ELF-1 (cell line): ENCODE measurements at regions not wholly inside any gene's neighbourhood (a gene's known extent, or its start where the extent isn't known, plus 50 kb on each side); places are given as distances from the start of the nearest gene placed in this dataset.
"Not testable (repeated sequence)": the region's sequence is repeated elsewhere in the genome, so short reads cannot be mapped to it uniquely, and the experiment has no call there.

Experiments
- DNase-seq: peaks from one replicate; pipeline ENCODE4 v3.0.0-alpha.2; 2016; ENCODE audit warnings: low read depth, low spot score

- DNase-seq = no peak
Observed at GRCh38 chr12:94916663-94917062, 86.8 kb downstream of the NDUFA12 start.

- no peak for DNase-seq
Observed at GRCh38 chr12:94909663-94910062, 93.8 kb downstream of the NDUFA12 start.

- DNase-seq = not testable (repeated sequence)
Observed at GRCh38 chr12:94905749-94906148, 97.7 kb downstream of the NDUFA12 start.

- no peak for DNase-seq
Observed at GRCh38 chr12:94900496-94900895, 103.0 kb downstream of the NDUFA12 start.

GRCh38 chr12:94898388-94898787 is 105.1 kb downstream of the NDUFA12 start:
- no peak for DNase-seq

GRCh38 chr12:94892544-94893267 is 110.8 kb downstream of the NDUFA12 start:
- DNase-seq = no peak

GRCh38 chr12:94889445-94890210 is 113.9 kb downstream of the NDUFA12 start:
- DNase-seq = no peak

- DNase-seq = peak; percentile 14
Observed at GRCh38 chr12:94879542-94879941, 124.0 kb downstream of the NDUFA12 start.

GRCh38 chr12:94875525-94875924 is 128.0 kb downstream of the NDUFA12 start:
- peak; percentile 49 for DNase-seq

- DNase-seq = peak; percentile 17
Observed at GRCh38 chr12:94874518-94875302, 128.8 kb downstream of the NDUFA12 start.

GRCh38 chr12:94873734-94874517 is 129.6 kb downstream of the NDUFA12 start:
- no peak for DNase-seq

GRCh38 chr12:94872971-94873733 is 130.3 kb downstream of the NDUFA12 start:
- DNase-seq = peak; percentile 69

- DNase-seq = no peak
Observed at GRCh38 chr12:94872671-94872970, 130.9 kb downstream of the NDUFA12 start.

- DNase-seq = peak; percentile 58
Observed at GRCh38 chr12:94872007-94872653, 131.4 kb downstream of the NDUFA12 start.

- DNase-seq = no peak
Observed at GRCh38 chr12:94870511-94870910, 133.0 kb downstream of the NDUFA12 start.

- no peak for DNase-seq
Observed at GRCh38 chr12:94868161-94868560, 135.3 kb downstream of the NDUFA12 start.

GRCh38 chr12:94867066-94867855 is 136.2 kb downstream of the NDUFA12 start:
- DNase-seq = no peak

GRCh38 chr12:94864987-94865386 is 138.5 kb downstream of the NDUFA12 start:
- no peak for DNase-seq

GRCh38 chr12:94863321-94864035 is 140.0 kb downstream of the NDUFA12 start:
- no peak for DNase-seq
